H9 (cell line): ENCODE measurements at regions not wholly inside any gene's neighbourhood (a gene's known extent, or its start where the extent isn't known, plus 50 kb on each side); places are given as distances from the start of the nearest gene placed in this dataset.
"Not testable (repeated sequence)": the region's sequence is repeated elsewhere in the genome, so short reads cannot be mapped to it uniquely, and the experiment has no call there.

Source experiments
- DNase-seq: peaks from one replicate; pipeline ENCODE4 v3.0.0-alpha.2; 2017
- H2AFZ ChIP-seq: one replicate; pipeline ENCODE4 v1.6.1; 2013; ENCODE audit warnings: mild to moderate bottlenecking, low read length, control low read depth, moderate library complexity
- H2AK5ac ChIP-seq: 2 replicates; pipeline ENCODE4 v1.6.1; 2013; ENCODE audit warnings: low read length, control low read depth, mixed read lengths; ENCODE audit not compliant: insufficient read length
- H2BK120ac ChIP-seq: one replicate; pipeline ENCODE4 v1.6.1; 2013; ENCODE audit warnings: low read depth, mild to moderate bottlenecking, low read length, control low read depth, inconsistent platforms; ENCODE audit not compliant: poor library complexity, severe bottlenecking
- H2BK12ac ChIP-seq: 2 replicates; pipeline ENCODE4 v1.6.1; 2013; ENCODE audit warnings: low read length, control low read depth, mixed read lengths, low read depth; ENCODE audit not compliant: insufficient read length
- H2BK15ac ChIP-seq: 2 replicates; pipeline ENCODE4 v1.6.1; 2013; ENCODE audit warnings: low read depth, low read length, control low read depth
- H2BK20ac ChIP-seq: one replicate; pipeline ENCODE4 v1.6.1; 2013; ENCODE audit warnings: low read depth, mild to moderate bottlenecking, low read length, control low read depth, inconsistent platforms; ENCODE audit not compliant: poor library complexity, severe bottlenecking
- H2BK5ac ChIP-seq: 2 replicates; pipeline ENCODE4 v1.6.1; 2013; ENCODE audit warnings: low read length, control low read depth, mixed read lengths; ENCODE audit not compliant: insufficient read length
- H3K14ac ChIP-seq: 2 replicates; pipeline ENCODE4 v1.6.1; 2013; ENCODE audit warnings: low read length, control low read depth; ENCODE audit not compliant: insufficient read depth
- H3K18ac ChIP-seq: 2 replicates; pipeline ENCODE4 v1.6.1; 2013; ENCODE audit warnings: low read depth, mild to moderate bottlenecking, mixed read lengths, low read length, control low read depth; ENCODE audit not compliant: insufficient read length
- H3K23ac ChIP-seq: 2 replicates; pipeline ENCODE4 v1.6.1; 2013; ENCODE audit warnings: low read length, control low read depth, mixed read lengths, low read depth; ENCODE audit not compliant: insufficient read length
- H3K23me2 ChIP-seq: 2 replicates; pipeline ENCODE4 v1.6.1; 2013; ENCODE audit warnings: low read depth, mild to moderate bottlenecking, mixed read lengths, low read length, control low read depth; ENCODE audit not compliant: insufficient read length, poor library complexity, severe bottlenecking
- H3K27ac ChIP-seq: 2 replicates; pipeline ENCODE4 v1.5.1; 2013; ENCODE audit warnings: low read length, control low read depth, mixed read lengths, low read depth; ENCODE audit not compliant: insufficient read length
- H3K27me3 ChIP-seq: 2 replicates; pipeline ENCODE4 v1.6.1; 2013; ENCODE audit warnings: low read length, control low read depth, inconsistent platforms; ENCODE audit not compliant: insufficient read depth
- H3K4ac ChIP-seq: 2 replicates; pipeline ENCODE4 v1.6.1; 2013; ENCODE audit warnings: low read depth, mild to moderate bottlenecking, control low read depth, inconsistent platforms, low read length, moderate library complexity
- H3K4me1 ChIP-seq: 2 replicates; pipeline ENCODE4 v1.6.1; 2013; ENCODE audit warnings: low read length, control low read depth, inconsistent platforms; ENCODE audit not compliant: insufficient read depth
- H3K4me2 ChIP-seq: 2 replicates; pipeline ENCODE4 v1.6.1; 2013; ENCODE audit warnings: low read length, control low read depth, mixed read lengths; ENCODE audit not compliant: insufficient read length, insufficient read depth
- H3K56ac ChIP-seq: 2 replicates; pipeline ENCODE4 v1.6.1; 2013; ENCODE audit warnings: low read depth, mild to moderate bottlenecking, mixed read lengths, low read length, control low read depth; ENCODE audit not compliant: insufficient read length
- H3K79me1 ChIP-seq: 2 replicates; pipeline ENCODE4 v1.6.1; 2013; ENCODE audit warnings: low read depth, mild to moderate bottlenecking, moderate library complexity, low read length, control low read depth, inconsistent platforms; ENCODE audit not compliant: insufficient read depth, poor library complexity, severe bottlenecking
- H3K79me2 ChIP-seq: 2 replicates; pipeline ENCODE4 v1.6.1; 2013; ENCODE audit warnings: low read length, control low read depth, inconsistent platforms; ENCODE audit not compliant: insufficient read depth
- H3K9ac ChIP-seq: 2 replicates; pipeline ENCODE4 v1.6.1; 2013; ENCODE audit warnings: low read length, control low read depth, mixed read lengths; ENCODE audit not compliant: insufficient read length; ENCODE audit errors: extremely low read depth
- H3K9me3 ChIP-seq: one replicate; pipeline ENCODE4 v1.6.1; 2013; ENCODE audit warnings: low read depth, low read length, inconsistent platforms; ENCODE audit not compliant: control insufficient read depth
- H3T11ph ChIP-seq: one replicate; pipeline ENCODE4 v1.6.1; 2013; ENCODE audit warnings: mild to moderate bottlenecking, low read length, control low read depth, inconsistent platforms
- H4K20me1 ChIP-seq: one replicate; pipeline ENCODE4 v1.6.1; 2013; ENCODE audit not compliant: control insufficient read depth, insufficient read length, insufficient read depth
- H4K5ac ChIP-seq: 2 replicates; pipeline ENCODE4 v1.6.1; 2013; ENCODE audit warnings: low read depth, mild to moderate bottlenecking, mixed read lengths, low read length, control low read depth; ENCODE audit not compliant: insufficient read length
- H4K8ac ChIP-seq: replicated peaks from 2 replicates; pipeline ENCODE4 v1.6.1; 2013; ENCODE audit warnings: low read length, control low read depth, mixed read lengths, low read depth; ENCODE audit not compliant: insufficient read length
- H4K91ac ChIP-seq: 2 replicates; pipeline ENCODE4 v1.6.1; 2013; ENCODE audit warnings: low read depth, mild to moderate bottlenecking, moderate library complexity, mixed read lengths, low read length, control low read depth; ENCODE audit not compliant: insufficient read length
- H3K27ac Mint-ChIP-seq, 3 experiments: 2 replicates in 2 of 3; 3 replicates in 1 of 3; pipeline ENCODE4 v1.8.0; 2020 to 2021; ENCODE audit warnings: mixed read lengths in 3 of 3, mild to moderate bottlenecking in 1 of 3, moderate library complexity in 1 of 3
- H3K27me3 Mint-ChIP-seq: 2 replicates; pipeline ENCODE4 v1.8.0; 2021; ENCODE audit warnings: low read depth, mild to moderate bottlenecking, moderate library complexity, mixed read lengths
- H3K36me3 Mint-ChIP-seq, 3 experiments: 2 replicates in 2 of 3; 3 replicates in 1 of 3; pipeline ENCODE4 v1.8.0; 2020 to 2021; ENCODE audit warnings: low read depth in 3 of 3, mixed read lengths in 3 of 3; ENCODE audit not compliant: insufficient read depth in 1 of 3
- H3K4me1 Mint-ChIP-seq, 2 experiments: 2 replicates each; pipeline ENCODE4 v1.8.0; 2020; ENCODE audit warnings: mixed read lengths in 2 of 2
- H3K4me3 Mint-ChIP-seq, 2 experiments: 2 replicates in 1 of 2; 3 replicates in 1 of 2; pipeline ENCODE4 v1.8.0; 2020 to 2021; ENCODE audit warnings: mild to moderate bottlenecking in 2 of 2, mixed read lengths in 2 of 2, moderate library complexity in 1 of 2
- H3K9me3 Mint-ChIP-seq, 2 experiments: 2 replicates in 1 of 2; 3 replicates in 1 of 2; pipeline ENCODE4 v1.8.0; 2020; ENCODE audit warnings: mild to moderate bottlenecking in 2 of 2, mixed read lengths in 2 of 2, moderate library complexity in 1 of 2
- CTCF ChIP-seq: fragments of 200-600 bp; sonication (generic); conservative IDR thresholded peaks from 3 replicates; pipeline ENCODE4 v1.8.0; 2021; ENCODE audit warnings: antibody characterized with exemption, mild to moderate bottlenecking
- WGBS: extraction: QIAGEN DNeasy Blood & Tissue Kit; methylation state at CpG from one replicate; pipeline ENCODE4 v1.1.7; 2013; ENCODE audit warnings: missing lambda C conversion rate, low lambda C conversion rate, mixed read lengths; ENCODE audit not compliant: insufficient read length; ENCODE audit errors: extremely low coverage; 5-methylcytosine and 5-hydroxymethylcytosine counted together

- H3K27me3 ChIP-seq = no peaks in the 10 kb centered on the region
- no peak overlapping the region for H2BK5ac ChIP-seq
- no peaks in the 10 kb centered on the region for H3K9me3 Mint-ChIP-seq
- no peaks in the 10 kb centered on the region for H3K23me2 ChIP-seq
- H2BK20ac ChIP-seq = no peak overlapping the region
- H3K4me1 ChIP-seq = no peaks in the 10 kb centered on the region
- no peak overlapping the region for H3K4me2 ChIP-seq
- H3K27me3 Mint-ChIP-seq = peaks cover 2% of the 10 kb centered on the region; the same call in 1 of the 2 replicates
- H4K8ac ChIP-seq = no peak overlapping the region
- no peak overlapping the region for H4K91ac ChIP-seq
- H2AK5ac ChIP-seq = no peak overlapping the region
- H3K9ac ChIP-seq = no peak overlapping the region
- no peak overlapping the region for H3K56ac ChIP-seq
- no peak overlapping the region for H3T11ph ChIP-seq
- no peak overlapping the region for H3K4ac ChIP-seq
- WGBS = no CpG with 5 or more reads among the region's 3 CpGs
- no peak overlapping the region for H3K27ac ChIP-seq
- no peak overlapping the region for H4K5ac ChIP-seq
- H3K79me1 ChIP-seq = no peaks in the 10 kb centered on the region
- H3K27ac Mint-ChIP-seq = no peak overlapping the region
- H3K23ac ChIP-seq = no peak overlapping the region
- no peaks in the 10 kb centered on the region for H4K20me1 ChIP-seq
- no peak overlapping the region for H2AFZ ChIP-seq
- no peak overlapping the region for H2BK15ac ChIP-seq
- H3K36me3 Mint-ChIP-seq = no peaks in the 10 kb centered on the region
- DNase-seq = no peak
- H3K18ac ChIP-seq = no peak overlapping the region
- no peak for TF ChIP-seq CTCF
- no peak overlapping the region for H2BK12ac ChIP-seq
- H3K9me3 ChIP-seq = no peaks in the 10 kb centered on the region
- no peak overlapping the region for H3K4me3 Mint-ChIP-seq
- H3K14ac ChIP-seq = no peak overlapping the region
- no peaks in the 10 kb centered on the region for H3K79me2 ChIP-seq
- H2BK120ac ChIP-seq = no peak overlapping the region
- peaks cover 7 to 8% of the 10 kb centered on the region in 2 experiments for H3K4me1 Mint-ChIP-seq
Measured at GRCh38 chr15:22735781-22736180, 50.7 kb upstream of the NIPA1 start.

GRCh38 chr15:22736200-22736599 is 50.2 kb upstream of the NIPA1 start:
- not testable (repeated sequence) for H4K8ac ChIP-seq, H2BK20ac ChIP-seq, H2BK15ac ChIP-seq, H3K4me1 Mint-ChIP-seq, H3K9me3 ChIP-seq, H3K23ac ChIP-seq, H3K4ac ChIP-seq, H3T11ph ChIP-seq, H3K9me3 Mint-ChIP-seq, H4K91ac ChIP-seq, H3K9ac ChIP-seq, H2AFZ ChIP-seq, H3K18ac ChIP-seq, H4K5ac ChIP-seq, H3K56ac ChIP-seq, H2AK5ac ChIP-seq, H3K27ac Mint-ChIP-seq, H3K14ac ChIP-seq, H3K4me2 ChIP-seq, H3K27me3 ChIP-seq, H3K79me1 ChIP-seq, H2BK120ac ChIP-seq, H4K20me1 ChIP-seq, H3K23me2 ChIP-seq, H3K27me3 Mint-ChIP-seq, H3K36me3 Mint-ChIP-seq, H3K4me3 Mint-ChIP-seq, DNase-seq, H3K27ac ChIP-seq, H3K79me2 ChIP-seq, H3K4me1 ChIP-seq, H2BK5ac ChIP-seq, H2BK12ac ChIP-seq
